ENCODE measurements at regions not wholly inside any gene's neighbourhood (a gene's known extent, or its start where the extent isn't known, plus 50 kb on each side); places are given as distances from the start of the nearest gene placed in this dataset.
"Not testable (repeated sequence)": the region's sequence is repeated elsewhere in the genome, so short reads cannot be mapped to it uniquely, and the experiment has no call there.

DNA sequence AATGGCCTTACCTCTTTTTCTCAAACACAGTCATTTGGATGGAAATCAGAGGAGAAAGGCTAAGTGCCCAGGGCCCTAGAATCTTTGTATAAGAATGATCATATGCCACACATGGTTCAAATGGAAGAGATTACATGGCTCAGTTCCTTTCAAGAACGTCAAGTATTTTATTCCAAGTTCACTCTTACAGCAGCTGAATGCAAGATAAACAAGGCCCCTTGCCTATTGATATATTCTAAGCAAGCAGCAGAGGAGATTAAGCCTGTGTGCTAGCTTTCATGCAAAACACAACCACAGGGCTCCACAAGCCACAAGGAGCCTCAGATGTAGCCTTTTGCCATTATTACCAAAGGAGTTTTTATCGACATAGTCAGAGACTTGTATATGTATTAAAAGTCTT, 55.3 kb upstream of the SLCO6A1 start:
- no peak for DNase-seq

DNA sequence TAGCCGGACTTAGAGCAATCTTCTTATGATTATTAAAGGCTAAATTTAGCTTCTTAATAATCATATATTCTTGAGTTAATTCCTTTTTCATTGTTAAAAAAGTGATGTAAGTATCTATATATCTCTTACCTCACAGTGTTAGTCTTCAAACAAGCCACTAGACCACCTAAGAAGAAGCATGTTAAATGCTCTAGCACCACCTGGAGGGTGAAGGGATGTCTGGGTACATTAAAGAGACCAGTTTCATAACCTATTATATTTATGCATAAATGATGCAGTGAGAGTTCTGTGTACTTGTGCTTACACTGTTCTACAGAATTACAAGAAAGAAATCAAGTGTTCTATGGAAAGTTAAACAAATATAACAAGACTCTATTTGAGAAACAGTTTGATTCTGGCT, 55.9 kb upstream of the SLCO6A1 start:
- no peak for DNase-seq

DNA sequence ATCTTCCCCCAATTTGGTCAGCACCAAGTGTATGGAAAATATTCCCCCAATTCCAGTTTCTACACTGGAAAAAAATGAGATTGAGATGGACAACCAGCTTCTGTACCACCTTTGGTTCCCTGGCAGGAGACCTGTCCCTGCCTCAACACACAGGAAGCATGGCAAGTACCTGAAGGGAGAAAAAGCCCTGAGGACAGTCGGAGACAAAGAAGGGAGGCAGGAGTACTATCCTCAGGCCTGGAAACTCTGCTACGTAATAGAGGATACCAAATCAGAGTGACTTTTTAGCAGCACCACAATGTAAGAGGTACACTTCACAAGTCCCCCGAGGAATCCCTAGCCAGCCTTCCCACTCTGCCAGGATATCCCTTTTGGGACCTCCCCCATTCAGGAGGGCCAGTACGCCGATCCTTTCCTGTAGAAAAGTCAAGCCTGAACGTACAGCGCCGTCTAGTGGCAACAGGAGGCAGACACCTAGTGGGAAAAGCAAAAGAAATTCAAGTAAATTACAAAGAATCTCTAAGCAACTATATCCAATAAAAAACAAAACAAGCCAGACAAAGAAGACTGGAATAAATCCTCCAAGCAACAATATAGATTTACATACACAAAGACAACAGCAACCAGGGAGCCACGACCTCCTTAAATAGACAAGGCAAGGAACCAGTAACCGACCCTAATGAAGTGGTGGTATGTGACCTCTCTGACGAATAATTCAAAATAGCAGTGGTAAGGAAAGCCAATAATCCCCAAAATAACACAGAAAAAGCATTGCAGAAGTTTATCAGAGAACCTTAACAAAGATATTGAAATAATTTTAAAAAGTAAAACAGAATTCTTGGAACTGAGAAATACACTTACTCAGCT, 63.3 kb upstream of the SLCO6A1 start:
- no peak for DNase-seq

- DNase-seq: no peak
These were observed 71.9 kb upstream of the SLCO6A1 start for GRCh38 chr5:102570747-102571146.

- DNase-seq: no peak
These were observed 79.6 kb upstream of the SLCO6A1 start for GRCh38 chr5:102578362-102578761.

DNA sequence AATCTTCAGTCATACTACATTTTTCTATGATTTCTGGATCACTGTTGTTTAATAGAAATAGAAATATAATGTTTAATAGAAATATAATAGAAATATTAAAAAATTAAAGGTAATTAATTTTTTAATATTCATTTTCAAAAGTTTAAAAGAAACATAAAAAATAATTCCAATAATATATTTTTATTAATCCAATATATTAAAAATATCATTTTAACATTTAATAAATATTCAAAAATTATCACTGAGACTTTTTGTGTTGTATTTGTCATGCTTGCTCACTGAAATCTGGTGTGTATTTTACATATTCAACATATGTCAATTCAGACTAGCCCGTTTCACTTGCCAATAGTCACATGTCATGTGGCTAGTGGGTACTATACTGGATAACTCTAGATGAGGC, 80.6 kb upstream of the SLCO6A1 start:
- DNase-seq: no peak

GRCh38 chr5:102581011-102581410, 82.2 kb upstream of the SLCO6A1 start:
- no peak for DNase-seq

GRCh38 chr5:102582696-102583095, 83.9 kb upstream of the SLCO6A1 start:
- DNase-seq: no peak

- no peak for DNase-seq
These were observed 84.7 kb upstream of the SLCO6A1 start for GRCh38 chr5:102583276-102584124.

- no peak for DNase-seq
These were observed 90.9 kb upstream of the SLCO6A1 start for GRCh38 chr5:102589661-102590060.

- no peak for DNase-seq
These were observed 91.7 kb upstream of the SLCO6A1 start for GRCh38 chr5:102590467-102590866.

GRCh38 chr5:102591650-102592049, 92.8 kb upstream of the SLCO6A1 start:
- DNase-seq: no peak

GRCh38 chr5:102592586-102592985, 93.8 kb upstream of the SLCO6A1 start:
- DNase-seq: not testable (repeated sequence)

DNA sequence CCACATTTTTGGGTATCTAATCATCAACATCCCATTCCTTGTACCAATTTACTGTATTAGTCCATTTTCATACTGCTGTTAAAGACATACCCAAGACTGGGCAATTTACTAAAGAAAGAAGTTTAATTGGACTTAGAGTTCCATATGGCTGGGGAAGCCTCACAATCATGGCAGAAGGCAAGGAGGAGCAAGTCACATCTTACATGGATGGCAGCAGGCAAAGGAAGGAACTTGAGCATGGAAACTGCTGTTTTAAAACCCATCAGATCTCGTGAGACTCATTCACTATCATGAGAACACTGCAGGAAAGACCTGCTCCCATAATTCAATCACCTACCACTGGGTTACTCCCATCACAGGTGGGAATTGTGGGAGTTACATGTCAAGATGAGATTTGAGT, 95.4 kb upstream of the SLCO6A1 start:
- no peak for DNase-seq

- no peak for DNase-seq
These were observed 96.5 kb upstream of the SLCO6A1 start for GRCh38 chr5:102595332-102595731.

GRCh38 chr5:102596113-102596512, 97.3 kb upstream of the SLCO6A1 start:
- DNase-seq: no peak

DNA sequence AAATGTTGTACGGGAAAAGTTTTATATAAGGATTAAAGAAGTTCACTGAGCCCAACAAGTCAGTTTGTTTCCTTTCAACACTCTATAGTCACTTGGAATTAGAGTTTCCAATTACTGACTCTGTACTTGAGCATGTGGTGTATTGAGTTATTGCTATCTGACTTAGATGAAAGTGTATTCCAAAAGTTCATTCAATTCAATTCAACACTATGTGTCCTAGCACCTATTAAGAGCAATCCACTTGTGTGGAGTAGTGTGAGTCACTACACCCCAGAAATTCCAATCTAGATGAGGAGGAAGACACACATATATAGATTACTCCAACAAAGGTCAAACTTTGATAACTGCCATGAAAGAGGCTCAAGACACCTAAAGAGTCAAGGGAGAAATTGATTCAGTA, 98.2 kb upstream of the SLCO6A1 start:
- DNase-seq: no peak

DNA sequence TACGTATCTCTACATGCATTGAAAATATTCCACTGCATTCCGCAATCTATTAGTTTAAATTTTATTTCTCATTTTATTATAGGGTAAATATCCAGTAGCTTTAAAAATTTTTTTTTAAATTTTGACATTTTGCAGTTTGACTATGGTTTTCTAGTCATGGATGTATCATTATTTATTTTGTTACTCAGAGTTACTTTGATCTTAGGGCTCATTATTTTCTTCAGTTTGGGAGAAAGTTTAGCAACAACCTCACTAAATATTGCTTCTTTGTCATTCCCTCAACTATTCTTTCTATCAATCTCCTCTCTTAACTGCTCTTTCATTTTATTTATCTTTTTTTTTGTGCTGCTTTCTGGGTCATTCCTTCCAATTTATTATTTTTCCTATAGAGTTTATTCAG, 100.5 kb upstream of the SLCO6A1 start:
- no peak for DNase-seq

- no peak for DNase-seq
These were observed 102.2 kb upstream of the SLCO6A1 start for GRCh38 chr5:102600964-102601363.

- no peak for DNase-seq
These were observed 104.9 kb upstream of the SLCO6A1 start for GRCh38 chr5:102603670-102604069.

DNA sequence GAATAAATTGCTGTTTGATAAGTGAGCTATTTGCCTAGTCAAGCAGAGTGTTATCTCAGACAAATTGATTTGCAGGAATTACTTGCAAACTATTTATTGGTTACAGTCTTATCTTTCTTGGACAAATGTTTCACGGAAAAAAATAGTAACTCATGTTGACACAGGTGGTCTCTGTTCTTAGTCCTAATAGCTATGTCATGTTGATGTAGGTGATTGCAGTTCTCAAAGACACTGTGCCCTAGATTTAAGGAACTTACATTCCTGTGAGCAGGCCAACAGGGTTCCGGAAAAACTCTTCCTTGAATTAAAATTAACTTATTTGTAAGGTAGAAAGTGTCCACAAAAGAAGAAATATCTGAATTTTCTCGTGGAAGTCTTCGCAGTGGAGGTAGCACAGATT, 109.6 kb upstream of the SLCO6A1 start:
- no peak for DNase-seq

- no peak for DNase-seq
These were observed 112.5 kb upstream of the SLCO6A1 start for GRCh38 chr5:102611312-102611711.

DNA sequence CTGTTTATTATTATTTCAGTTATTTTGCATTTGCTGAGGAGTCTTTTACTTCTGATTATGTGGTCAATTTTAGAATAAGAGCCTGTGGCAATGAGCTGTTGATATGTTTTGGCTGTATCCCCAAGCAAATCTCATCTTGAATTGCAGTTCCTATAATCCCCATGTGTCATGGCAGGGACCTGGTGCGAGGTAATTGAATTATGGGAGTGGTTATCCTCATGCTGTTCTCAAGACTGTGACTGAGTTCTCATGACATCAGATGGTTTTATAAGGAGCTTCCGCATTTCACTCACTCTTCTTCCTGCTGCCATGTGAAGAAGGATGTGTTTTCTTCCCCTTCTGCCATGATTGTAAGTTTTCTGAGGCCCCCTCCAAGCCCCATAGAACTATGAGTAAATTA, 114.9 kb upstream of the SLCO6A1 start:
- no peak for DNase-seq

All from stimulated activated CD4-positive, alpha-beta T cell treated with anti-CD3 and anti-CD28 coated beads, Interleukin-12 subunit alpha, Interleukin-12 subunit beta, amount 100 ng/mL, for 4 hours (primary cell).